GM18511 (cell line): ENCODE measurements at regions not wholly inside any gene's neighbourhood (a gene's known extent, or its start where the extent isn't known, plus 50 kb on each side); places are given as distances from the start of the nearest gene placed in this dataset.
"Not testable (repeated sequence)": the region's sequence is repeated elsewhere in the genome, so short reads cannot be mapped to it uniquely, and the experiment has no call there.

Source experiments
- ATAC-seq: cut with Tn5 transposase; IDR thresholded peaks from one replicate; pipeline ENCODE4 v1.9.1; 2021; ENCODE audit warnings: mild to moderate bottlenecking, moderate library complexity; ENCODE audit not compliant: unreplicated experiment

- ATAC-seq: no peak
Measured at GRCh38 chr9:16267281-16268066, 603.0 kb downstream of the BNC2 start.

- ATAC-seq: no peak
Measured at GRCh38 chr9:16268067-16268881, 602.2 kb downstream of the BNC2 start.

- no peak for ATAC-seq
Measured at GRCh38 chr9:16271967-16272366, 598.5 kb downstream of the BNC2 start.

- ATAC-seq: no peak
Measured at GRCh38 chr9:16272776-16273175, 597.7 kb downstream of the BNC2 start.

GRCh38 chr9:16275795-16276624 lies 594.5 kb downstream of the BNC2 start:
- no peak for ATAC-seq

- ATAC-seq: no peak
Measured at GRCh38 chr9:16276866-16277265, 593.6 kb downstream of the BNC2 start.

- ATAC-seq: no peak
Measured at GRCh38 chr9:16277471-16277960, 593.0 kb downstream of the BNC2 start.

GRCh38 chr9:16278326-16278999 lies 592.0 kb downstream of the BNC2 start:
- no peak for ATAC-seq

GRCh38 chr9:16281707-16282106 lies 588.8 kb downstream of the BNC2 start:
- ATAC-seq: no peak

- ATAC-seq: no peak
Measured at GRCh38 chr9:16282216-16282615, 588.3 kb downstream of the BNC2 start.

GRCh38 chr9:16282718-16283117 lies 587.8 kb downstream of the BNC2 start:
- no peak for ATAC-seq

GRCh38 chr9:16286160-16286559 lies 584.3 kb downstream of the BNC2 start:
- ATAC-seq: no peak

GRCh38 chr9:16289639-16290038 lies 580.8 kb downstream of the BNC2 start:
- peak; percentile 64 for ATAC-seq

GRCh38 chr9:16290169-16290568 lies 580.3 kb downstream of the BNC2 start:
- peak; percentile 46 for ATAC-seq

- no peak for ATAC-seq
Measured at GRCh38 chr9:16291921-16292320, 578.5 kb downstream of the BNC2 start.

- no peak for ATAC-seq
Measured at GRCh38 chr9:16293610-16294009, 576.9 kb downstream of the BNC2 start.

GRCh38 chr9:16294133-16294770 lies 576.2 kb downstream of the BNC2 start:
- ATAC-seq: no peak

GRCh38 chr9:16294940-16295339 lies 575.5 kb downstream of the BNC2 start:
- not testable (repeated sequence) for ATAC-seq

GRCh38 chr9:16299368-16299767 lies 571.1 kb downstream of the BNC2 start:
- not testable (repeated sequence) for ATAC-seq

GRCh38 chr9:16303506-16303905 lies 567.0 kb downstream of the BNC2 start:
- no peak for ATAC-seq
